WTC11 (cell line): ENCODE measurements at regions not wholly inside any gene's neighbourhood (a gene's known extent, or its start where the extent isn't known, plus 50 kb on each side); places are given as distances from the start of the nearest gene placed in this dataset.

Experiments
- ATAC-seq: fragments of 200-7000 bp; cut with Tn5 transposase; 2 replicates; pipeline ENCODE4 v1.10.0; 2021; ENCODE audit warnings: mild to moderate bottlenecking, moderate library complexity
- CTCF ChIA-PET: fragments of 300-600 bp; sonication (Branson Sonifier 250); formaldehyde crosslinking; loops from one replicate; lab custom pipeline; 2021; ENCODE audit warnings: antibody characterized with exemption; lab: Charles Lee
- POLR2A ChIA-PET: fragments of 350-600 bp; sonication (Branson Sonifier 250); formaldehyde crosslinking; loops from one replicate; lab custom pipeline; 2021; ENCODE audit warnings: antibody characterized with exemption; lab: Charles Lee
- DNase-seq: peaks from one replicate; pipeline ENCODE4 v3.0.0; 2021; ENCODE audit warnings: low spot score
- H3K27ac Mint-ChIP-seq: 2 replicates; pipeline ENCODE4 v1.8.0; 2021; ENCODE audit warnings: mixed read lengths
- H3K27me3 Mint-ChIP-seq: 2 replicates; pipeline ENCODE4 v1.8.0; 2021; ENCODE audit warnings: low read depth, mild to moderate bottlenecking, moderate library complexity, mixed read lengths
- H3K36me3 Mint-ChIP-seq: 2 replicates; pipeline ENCODE4 v1.8.0; 2021; ENCODE audit warnings: mixed read lengths
- H3K4me1 Mint-ChIP-seq: 2 replicates; pipeline ENCODE4 v1.8.0; 2022; ENCODE audit warnings: mixed read lengths
- H3K4me3 Mint-ChIP-seq: 2 replicates; pipeline ENCODE4 v1.8.0; 2021; ENCODE audit warnings: mild to moderate bottlenecking, moderate library complexity, mixed read lengths
- H3K9me3 Mint-ChIP-seq: 2 replicates; pipeline ENCODE4 v1.8.0; 2021; ENCODE audit warnings: mixed read lengths
- ATF6 ChIP-seq: sonication (generic); formaldehyde crosslinking; IDR thresholded peaks from 2 replicates; pipeline ENCODE4 v1.8.1; 2023; ENCODE audit warnings: mild to moderate bottlenecking, missing genetic modification reagents
- CBFB ChIP-seq: sonication (generic); formaldehyde crosslinking; IDR thresholded peaks from 2 replicates; pipeline ENCODE4 v1.8.1; 2022; ENCODE audit warnings: mild to moderate bottlenecking, low read depth, missing genetic modification reagents
- CTCF ChIP-seq: fragments of 200-600 bp; IDR thresholded peaks from 2 replicates; pipeline ENCODE4 v1.8.0; 2022; ENCODE audit warnings: antibody characterized with exemption
- E2F5 ChIP-seq: sonication (generic); formaldehyde crosslinking; IDR thresholded peaks from 2 replicates; pipeline ENCODE4 v1.8.1; 2022; ENCODE audit warnings: mild to moderate bottlenecking, moderate library complexity, missing genetic modification reagents
- FOXK1 ChIP-seq: sonication (generic); formaldehyde crosslinking; IDR thresholded peaks from 2 replicates; pipeline ENCODE4 v1.8.0; 2022; ENCODE audit warnings: mild to moderate bottlenecking, moderate library complexity, missing genetic modification reagents
- FOXP1 ChIP-seq: sonication (generic); formaldehyde crosslinking; IDR thresholded peaks from 2 replicates; pipeline ENCODE4 v1.8.0; 2022; ENCODE audit warnings: missing genetic modification reagents, mild to moderate bottlenecking, moderate library complexity, borderline replicate concordance
- HMGA2 ChIP-seq: fragments of 250-450 bp; sonication (Bioruptor Pico); IDR thresholded peaks from 2 replicates; pipeline ENCODE4 v1.4.0; 2021; ENCODE audit warnings: mild to moderate bottlenecking, moderate library complexity
- NR2C2 ChIP-seq: sonication (generic); formaldehyde crosslinking; IDR thresholded peaks from 2 replicates; pipeline ENCODE4 v1.8.0; 2022; ENCODE audit warnings: mild to moderate bottlenecking, missing genetic modification reagents
- PRDM15 ChIP-seq: sonication (generic); formaldehyde crosslinking; IDR thresholded peaks from 2 replicates; pipeline ENCODE4 v1.8.0; 2022; ENCODE audit warnings: missing genetic modification reagents
- SMAD3 ChIP-seq: sonication (generic); formaldehyde crosslinking; IDR thresholded peaks from 2 replicates; pipeline ENCODE4 v1.8.0; 2022; ENCODE audit warnings: missing genetic modification reagents, mild to moderate bottlenecking, borderline replicate concordance
- SMAD4 ChIP-seq: sonication (generic); formaldehyde crosslinking; IDR thresholded peaks from 2 replicates; pipeline ENCODE4 v1.8.0; 2022; ENCODE audit warnings: mild to moderate bottlenecking, missing genetic modification reagents
- STAT6 ChIP-seq: sonication (generic); formaldehyde crosslinking; conservative IDR thresholded peaks from 2 replicates; pipeline ENCODE4 v1.8.1; 2023; ENCODE audit warnings: mild to moderate bottlenecking, low read depth, missing genetic modification reagents, moderate library complexity
- TCF7 ChIP-seq: sonication (generic); formaldehyde crosslinking; IDR thresholded peaks from 2 replicates; pipeline ENCODE4 v1.8.0; 2022; ENCODE audit warnings: mild to moderate bottlenecking, low read depth, missing genetic modification reagents, moderate library complexity
- TEAD1 ChIP-seq: sonication (generic); formaldehyde crosslinking; IDR thresholded peaks from 2 replicates; pipeline ENCODE4 v1.8.0; 2022; ENCODE audit warnings: mild to moderate bottlenecking, missing genetic modification reagents
- USF2 ChIP-seq: sonication (generic); formaldehyde crosslinking; IDR thresholded peaks from 2 replicates; pipeline ENCODE4 v1.8.1; 2023; ENCODE audit warnings: mild to moderate bottlenecking, missing genetic modification reagents, moderate library complexity
- ZNF396 ChIP-seq: fragments of 250-450 bp; sonication (Bioruptor Pico); IDR thresholded peaks from 2 replicates; pipeline ENCODE4 v1.8.0; 2021; ENCODE audit warnings: mild to moderate bottlenecking, moderate library complexity, borderline replicate concordance
- ZNF532 ChIP-seq: fragments of 250-450 bp; sonication (Bioruptor Pico); IDR thresholded peaks from 2 replicates; pipeline ENCODE4 v1.9.0; 2021; ENCODE audit warnings: mild to moderate bottlenecking, borderline replicate concordance

- H3K4me1 Mint-ChIP-seq, result peaks cover 8% of the 10 kb centered on the region
- no peak overlapping the region; the same call in 1 of the 2 replicates for H3K4me3 Mint-ChIP-seq
- H3K27ac Mint-ChIP-seq, result no peak overlapping the region
- POLR2A ChIA-PET, result no interaction called here
- ATAC-seq, result peak; percentile 4; the same call in 1 of the 2 replicates
- CTCF ChIA-PET, result interaction anchor here (0.8 to 1.4 kb wide), 10 partner anchors 18 to 738 kb away, joined by 3 to 5 read pairs (median 3); no protein-coding TSS in a partner anchor
- no peak for DNase-seq
- no peaks in the 10 kb centered on the region for H3K36me3 Mint-ChIP-seq
- H3K27me3 Mint-ChIP-seq, result peaks cover 65% of the 10 kb centered on the region
- H3K9me3 Mint-ChIP-seq, result peaks cover 16% of the 10 kb centered on the region
- TF ChIP-seq ATF6 (CRISPR knock-in tag) (no peak), TCF7 (no peak), USF2 (CRISPR knock-in tag) (no peak), CBFB (no peak), FOXP1 (CRISPR knock-in tag) (no peak), PRDM15 (no peak), FOXK1 (CRISPR knock-in tag) (no peak), STAT6 (no peak), E2F5 (CRISPR knock-in tag) (no peak), HMGA2 (no peak), ZNF396 (CRISPR knock-in tag) (no peak)
Measured at GRCh38 chr9:126145887-126146253, 180.8 kb upstream of the MVB12B start.

GRCh38 chr9:126146254-126147145 is 180.1 kb upstream of the MVB12B start:
- ChIA-PET CTCF (interaction anchor here (0.8 to 1.4 kb wide), 10 partner anchors 17 to 739 kb away, joined by 3 to 5 read pairs (median 3); no protein-coding TSS in a partner anchor), POLR2A (interaction anchor here (0.6 kb wide), 1 partner anchor 179 kb away, joined by 5 read pairs; no protein-coding TSS in a partner anchor)
- Mint-ChIP-seq H3K27me3 (peaks cover 67% of the 10 kb centered on the region), H3K9me3 (peaks cover 10% of the 10 kb centered on the region), H3K4me3 (peak overlapping the region; percentile 31), H3K27ac (no peak overlapping the region), H3K36me3 (no peaks in the 10 kb centered on the region), H3K4me1 (peaks cover 14% of the 10 kb centered on the region)
- TF ChIP-seq CTCF, result peak; percentile 36; the same call in 1 of the 2 replicates
- TF ChIP-seq NR2C2 (CRISPR knock-in tag), result no peak
- TF ChIP-seq TEAD1 (CRISPR knock-in tag), result 0 out of 2 replicates have a peak, but pooled peaks have one; percentile 33
- no peak for TF ChIP-seq SMAD4 (CRISPR knock-in tag)
- no peak for TF ChIP-seq ZNF532 (CRISPR knock-in tag)
- no peak for TF ChIP-seq SMAD3 (CRISPR knock-in tag)
- peak; percentile 99 for ATAC-seq
- peak; percentile 75 for DNase-seq
